Peyer's patch (tissue), 4 donors: ENCODE measurements at regions not wholly inside any gene's neighbourhood (a gene's known extent, or its start where the extent isn't known, plus 50 kb on each side); places are given as distances from the start of the nearest gene placed in this dataset.

ENCODE experiments used
- CTCF ChIP-seq, 6 experiments: fragments of 450-650 bp in 4 of 6; fragments of 200-600 bp in 2 of 6; sonication (generic) in 1 of 6; IDR thresholded peaks; one replicate each; pipeline ENCODE4 v1.5.1; 2017 to 2019; ENCODE audit warnings: antibody characterized with exemption in 6 of 6, mild to moderate bottlenecking in 3 of 6, moderate library complexity in 1 of 6
- POLR2A ChIP-seq, 2 donors: fragments of 450-650 bp; IDR thresholded peaks; one replicate each; pipeline ENCODE4 v1.5.1; 2017; ENCODE audit warnings: antibody characterized with exemption in 2 of 2, mild to moderate bottlenecking in 2 of 2, moderate library complexity in 2 of 2

- TF ChIP-seq CTCF (IDR thresholded peaks at IDR 0.05) (no peak), POLR2A (IDR thresholded peaks at IDR 0.05) (no peak)
Observed at GRCh38 chr20:6485351-6485750, 282.1 kb upstream of the BMP2 start.
